Testis (tissue), 2 donors: ENCODE measurements at regions not wholly inside any gene's neighbourhood (a gene's known extent, or its start where the extent isn't known, plus 50 kb on each side); places are given as distances from the start of the nearest gene placed in this dataset.

ENCODE experiments used
- CTCF ChIP-seq, 3 experiments: fragments of 450-650 bp in 2 of 3; fragments of 200-600 bp in 1 of 3; sonication (generic) in 1 of 3; IDR thresholded peaks; one replicate each; pipeline ENCODE4 v1.5.1; 2016 to 2019; ENCODE audit warnings: antibody characterized with exemption in 3 of 3, mild to moderate bottlenecking in 2 of 3, moderate library complexity in 1 of 3
- POLR2A ChIP-seq: fragments of 450-650 bp; IDR thresholded peaks from one replicate; pipeline ENCODE4 v1.6.1; 2017; ENCODE audit warnings: antibody characterized with exemption, mild to moderate bottlenecking, moderate library complexity

- TF ChIP-seq CTCF (IDR thresholded peaks at IDR 0.05): no peak
- no peak for TF ChIP-seq POLR2A
These were observed 316.6 kb upstream of the KIAA1217 start for GRCh38 chr10:23892296-23892695.
